Naive thymus-derived CD8-positive, alpha-beta T cell (primary cell): ENCODE measurements at regions not wholly inside any gene's neighbourhood (a gene's known extent, or its start where the extent isn't known, plus 50 kb on each side); places are given as distances from the start of the nearest gene placed in this dataset.

Source experiments
- ATAC-seq, 2 donors: fragments of 150-1000 bp; cut with Tn5 transposase in 1 of 2; sonication (Bioruptor Pico), chemical (Tn5 transposase) in 1 of 2; 1 replicate in 1 of 2; 2 replicates in 1 of 2; pipeline ENCODE4 v1.10.0; 2021; ENCODE audit warnings: mild to moderate bottlenecking in 2 of 2, moderate library complexity in 2 of 2
- POLR2A ChIA-PET: fragments of 350-600 bp; sonication (Branson Sonifier 250); formaldehyde crosslinking; loops from one replicate; lab custom pipeline; 2021; ENCODE audit warnings: antibody characterized with exemption; lab: Charles Lee
- DNase-seq, 10 donors: peaks; one replicate each; pipeline versions ENCODE4 v3.0.0 to v3.0.0-alpha.2; 2020 to 2022
- H3K27ac Mint-ChIP-seq, 10 donors: one replicate each; pipeline ENCODE4 v1.8.0; 2020 to 2022; ENCODE audit warnings: mild to moderate bottlenecking in 10 of 10, mixed read lengths in 10 of 10, moderate library complexity in 4 of 10, inconsistent platforms in 1 of 10
- H3K27me3 Mint-ChIP-seq, 5 donors: one replicate each; pipeline ENCODE4 v1.8.0; 2021 to 2022; ENCODE audit warnings: mixed read lengths in 5 of 5
- H3K36me3 Mint-ChIP-seq, 3 donors: one replicate each; pipeline ENCODE4 v1.8.0; 2020 to 2022; ENCODE audit warnings: mixed read lengths in 3 of 3, mild to moderate bottlenecking in 2 of 3, inconsistent platforms in 1 of 3
- H3K4me1 Mint-ChIP-seq, 4 donors: one replicate each; pipeline ENCODE4 v1.8.0; 2021 to 2022; ENCODE audit warnings: mixed read lengths in 4 of 4
- H3K4me3 Mint-ChIP-seq, 10 donors: one replicate each; pipeline ENCODE4 v1.8.0; 2020 to 2022; ENCODE audit warnings: mild to moderate bottlenecking in 10 of 10, mixed read lengths in 10 of 10, moderate library complexity in 6 of 10, inconsistent platforms in 1 of 10
- H3K9me3 Mint-ChIP-seq, 9 donors: one replicate each; pipeline ENCODE4 v1.8.0; 2020 to 2022; ENCODE audit warnings: mixed read lengths in 9 of 9, mild to moderate bottlenecking in 3 of 9, inconsistent platforms in 1 of 9, moderate library complexity in 1 of 9

GRCh38 chr12:19947344-19947743 is 421.0 kb upstream of the PDE3A start:
- Mint-ChIP-seq H3K4me3 (no peak overlapping the region), H3K9me3 (peaks cover 0 to 15% (median 4%) of the 10 kb centered on the region in 9 donors)
- no peak for ATAC-seq

GRCh38 chr12:19951664-19952063 is 416.7 kb upstream of the PDE3A start:
- Mint-ChIP-seq H3K27ac (no peak overlapping the region), H3K4me1 (no peaks in the 10 kb centered on the region), H3K4me3 (no peak overlapping the region), H3K27me3 (peaks cover 0 to 14% (median 2%) of the 10 kb centered on the region in 5 donors), H3K9me3 (peaks cover 0 to 15% (median 4%) of the 10 kb centered on the region in 9 donors), H3K36me3 (peaks cover 0 to 10% (median 0%) of the 10 kb centered on the region in 3 donors)
- no peak for ATAC-seq
- no peak for DNase-seq
- POLR2A ChIA-PET = no interaction called here

More at GRCh38 chr12:19947344-19947743, 421.0 kb upstream of the PDE3A start:
- POLR2A ChIA-PET = no interaction called here
- Mint-ChIP-seq H3K27ac (no peak overlapping the region), H3K36me3 (peaks cover 0 to 10% (median 0%) of the 10 kb centered on the region in 3 donors), H3K4me1 (no peaks in the 10 kb centered on the region), H3K27me3 (peaks cover 0 to 7% (median 0%) of the 10 kb centered on the region in 5 donors)
- no peak for DNase-seq

- POLR2A ChIA-PET = no interaction called here
- Mint-ChIP-seq H3K4me1 (no peaks in the 10 kb centered on the region), H3K27ac (no peak overlapping the region), H3K36me3 (peaks cover 0 to 7% (median 0%) of the 10 kb centered on the region in 3 donors), H3K4me3 (no peak overlapping the region), H3K27me3 (peaks cover 0 to 14% (median 2%) of the 10 kb centered on the region in 5 donors), H3K9me3 (peaks cover 0 to 11% (median 1%) of the 10 kb centered on the region in 9 donors)
- ATAC-seq (no peak), DNase-seq (no peak)
Observed at GRCh38 chr12:19953734-19954133, 414.6 kb upstream of the PDE3A start.

GRCh38 chr12:19954163-19954562 is 414.2 kb upstream of the PDE3A start:
- Mint-ChIP-seq H3K27me3 (peaks cover 0 to 14% (median 2%) of the 10 kb centered on the region in 5 donors), H3K4me3 (no peak overlapping the region), H3K36me3 (peaks cover 0 to 3% (median 0%) of the 10 kb centered on the region in 3 donors), H3K9me3 (peaks cover 0 to 7% (median 0%) of the 10 kb centered on the region in 9 donors), H3K27ac (no peak overlapping the region), H3K4me1 (no peaks in the 10 kb centered on the region)
- DNase-seq = no peak
- POLR2A ChIA-PET = no interaction called here
- ATAC-seq = no peak

- no peaks in the 10 kb centered on the region for H3K9me3 Mint-ChIP-seq
- H3K4me1 Mint-ChIP-seq = no peaks in the 10 kb centered on the region
- H3K27ac Mint-ChIP-seq = no peak overlapping the region
- no peak for ATAC-seq
- H3K4me3 Mint-ChIP-seq = no peak overlapping the region
- POLR2A ChIA-PET = no interaction called here
- peaks cover 0 to 6% (median 2%) of the 10 kb centered on the region in 5 donors for H3K27me3 Mint-ChIP-seq
- no peak for DNase-seq
- H3K36me3 Mint-ChIP-seq = no peaks in the 10 kb centered on the region
Observed at GRCh38 chr12:19957308-19958125, 410.8 kb upstream of the PDE3A start.

- Mint-ChIP-seq H3K36me3 (no peaks in the 10 kb centered on the region), H3K4me1 (no peaks in the 10 kb centered on the region), H3K9me3 (no peaks in the 10 kb centered on the region), H3K4me3 (no peak overlapping the region), H3K27ac (no peak overlapping the region), H3K27me3 (peaks cover 0 to 3% (median 2%) of the 10 kb centered on the region in 5 donors)
- DNase-seq (no peak), ATAC-seq (no peak)
- POLR2A ChIA-PET = no interaction called here
Observed at GRCh38 chr12:19958389-19958788, 409.9 kb upstream of the PDE3A start.

GRCh38 chr12:19959353-19959752 is 409.0 kb upstream of the PDE3A start:
- DNase-seq (no peak), ATAC-seq (no peak)
- Mint-ChIP-seq H3K27ac (no peak overlapping the region), H3K27me3 (peaks cover 0 to 2% (median 0%) of the 10 kb centered on the region in 5 donors), H3K9me3 (no peaks in the 10 kb centered on the region), H3K36me3 (no peaks in the 10 kb centered on the region), H3K4me3 (no peak overlapping the region), H3K4me1 (no peaks in the 10 kb centered on the region)
- POLR2A ChIA-PET = no interaction called here

- POLR2A ChIA-PET = no interaction called here
- H3K27ac Mint-ChIP-seq = peak overlapping the region in 1 of 10 donors; percentile 21
- H3K9me3 Mint-ChIP-seq = no peaks in the 10 kb centered on the region
- DNase-seq (no peak), ATAC-seq (no peak)
- no peak overlapping the region for H3K4me3 Mint-ChIP-seq
- H3K4me1 Mint-ChIP-seq = no peaks in the 10 kb centered on the region
- H3K27me3 Mint-ChIP-seq = peaks cover 0 to 2% (median 0%) of the 10 kb centered on the region in 5 donors
- no peaks in the 10 kb centered on the region for H3K36me3 Mint-ChIP-seq
Observed at GRCh38 chr12:19960527-19960926, 407.8 kb upstream of the PDE3A start.

- POLR2A ChIA-PET = no interaction called here
- DNase-seq (no peak), ATAC-seq (no peak)
- H3K4me1 Mint-ChIP-seq = no peaks in the 10 kb centered on the region
- no peak overlapping the region for H3K4me3 Mint-ChIP-seq
- no peak overlapping the region for H3K27ac Mint-ChIP-seq
- peaks cover 0 to 3% (median 0%) of the 10 kb centered on the region in 9 donors for H3K9me3 Mint-ChIP-seq
- no peaks in the 10 kb centered on the region for H3K36me3 Mint-ChIP-seq
- H3K27me3 Mint-ChIP-seq = peaks cover 0 to 2% (median 0%) of the 10 kb centered on the region in 5 donors
Observed at GRCh38 chr12:19962192-19962591, 406.1 kb upstream of the PDE3A start.

- H3K4me3 Mint-ChIP-seq = no peak overlapping the region
- H3K27me3 Mint-ChIP-seq = peaks cover 0 to 2% (median 0%) of the 10 kb centered on the region in 5 donors
- no peak for DNase-seq
- H3K4me1 Mint-ChIP-seq = no peaks in the 10 kb centered on the region
- no peaks in the 10 kb centered on the region for H3K36me3 Mint-ChIP-seq
- no peak overlapping the region for H3K27ac Mint-ChIP-seq
- peaks cover 0 to 3% (median 0%) of the 10 kb centered on the region in 9 donors for H3K9me3 Mint-ChIP-seq
- no peak for ATAC-seq
- POLR2A ChIA-PET = no interaction called here
Observed at GRCh38 chr12:19963972-19964371, 404.4 kb upstream of the PDE3A start.

- POLR2A ChIA-PET = no interaction called here
- no peaks in the 10 kb centered on the region for H3K36me3 Mint-ChIP-seq
- no peak overlapping the region for H3K27ac Mint-ChIP-seq
- H3K4me1 Mint-ChIP-seq = no peaks in the 10 kb centered on the region
- H3K4me3 Mint-ChIP-seq = no peak overlapping the region
- no peak for ATAC-seq
- DNase-seq = no peak
- H3K27me3 Mint-ChIP-seq = peaks cover 0 to 2% (median 0%) of the 10 kb centered on the region in 5 donors
- peaks cover 0 to 3% (median 0%) of the 10 kb centered on the region in 9 donors for H3K9me3 Mint-ChIP-seq
Observed at GRCh38 chr12:19964549-19964948, 403.8 kb upstream of the PDE3A start.

- no peak overlapping the region for H3K27ac Mint-ChIP-seq
- peaks cover 0 to 3% (median 0%) of the 10 kb centered on the region in 9 donors for H3K9me3 Mint-ChIP-seq
- H3K4me3 Mint-ChIP-seq = no peak overlapping the region
- ATAC-seq (no peak), DNase-seq (no peak)
- POLR2A ChIA-PET = no interaction called here
- peaks cover 0 to 2% (median 0%) of the 10 kb centered on the region in 5 donors for H3K27me3 Mint-ChIP-seq
- no peaks in the 10 kb centered on the region for H3K4me1 Mint-ChIP-seq
- no peaks in the 10 kb centered on the region for H3K36me3 Mint-ChIP-seq
Observed at GRCh38 chr12:19965196-19966038, 402.9 kb upstream of the PDE3A start.

GRCh38 chr12:19967001-19967400 is 401.3 kb upstream of the PDE3A start:
- DNase-seq (no peak), ATAC-seq (no peak)
- Mint-ChIP-seq H3K4me1 (no peaks in the 10 kb centered on the region), H3K9me3 (peaks cover 0 to 3% (median 0%) of the 10 kb centered on the region in 9 donors), H3K27me3 (no peaks in the 10 kb centered on the region), H3K36me3 (no peaks in the 10 kb centered on the region), H3K4me3 (no peak overlapping the region), H3K27ac (no peak overlapping the region)
- POLR2A ChIA-PET = no interaction called here
